Dermis blood vessel endothelial cell (primary cell): ENCODE measurements at regions not wholly inside any gene's neighbourhood (a gene's known extent, or its start where the extent isn't known, plus 50 kb on each side); places are given as distances from the start of the nearest gene placed in this dataset.
"Not testable (repeated sequence)": the region's sequence is repeated elsewhere in the genome, so short reads cannot be mapped to it uniquely, and the experiment has no call there.

Experiments
- DNase-seq: peaks from one replicate; pipeline ENCODE4 v3.0.0; 2010

DNA sequence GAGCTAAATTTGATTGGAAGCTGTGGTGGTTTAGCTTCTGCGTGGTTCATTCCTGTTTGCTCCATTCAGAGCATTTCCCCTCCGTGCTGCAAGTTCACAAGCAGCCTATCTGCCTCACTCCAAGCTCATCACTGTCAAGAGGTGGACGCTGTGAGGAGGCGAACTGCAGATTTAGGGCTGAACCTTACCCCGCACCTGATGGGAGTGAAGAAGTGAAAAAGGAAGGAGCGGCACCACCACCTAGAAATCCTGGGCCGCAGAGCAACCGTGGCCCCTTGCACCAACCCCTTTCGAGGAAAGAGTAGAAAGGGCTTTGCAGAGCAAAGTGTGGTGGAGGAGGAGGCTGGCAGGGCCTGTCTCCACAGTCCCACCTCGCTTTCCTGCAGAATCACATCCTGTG lies 117.4 kb downstream of the IER5 start:
- no peak for DNase-seq

DNA sequence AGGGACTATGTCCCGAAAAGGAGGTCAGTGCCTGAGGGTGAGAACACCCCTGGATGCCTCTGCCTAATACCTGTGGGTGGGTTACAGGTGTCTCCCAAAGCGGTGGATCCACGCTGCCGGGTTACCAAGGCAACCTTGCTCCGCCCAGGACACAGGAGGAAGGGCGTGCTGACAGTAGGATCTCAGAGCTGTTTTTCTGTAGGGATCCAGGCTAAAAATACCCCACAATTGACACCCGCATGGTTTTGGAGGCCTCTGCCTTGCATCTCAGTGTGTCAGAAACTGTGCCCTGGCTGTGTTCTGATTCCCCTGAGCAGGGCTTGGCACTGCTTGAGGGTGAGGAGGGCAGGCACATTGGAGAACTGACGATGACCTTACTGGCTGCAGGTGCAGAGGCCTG lies 118.0 kb downstream of the IER5 start:
- no peak for DNase-seq

DNA sequence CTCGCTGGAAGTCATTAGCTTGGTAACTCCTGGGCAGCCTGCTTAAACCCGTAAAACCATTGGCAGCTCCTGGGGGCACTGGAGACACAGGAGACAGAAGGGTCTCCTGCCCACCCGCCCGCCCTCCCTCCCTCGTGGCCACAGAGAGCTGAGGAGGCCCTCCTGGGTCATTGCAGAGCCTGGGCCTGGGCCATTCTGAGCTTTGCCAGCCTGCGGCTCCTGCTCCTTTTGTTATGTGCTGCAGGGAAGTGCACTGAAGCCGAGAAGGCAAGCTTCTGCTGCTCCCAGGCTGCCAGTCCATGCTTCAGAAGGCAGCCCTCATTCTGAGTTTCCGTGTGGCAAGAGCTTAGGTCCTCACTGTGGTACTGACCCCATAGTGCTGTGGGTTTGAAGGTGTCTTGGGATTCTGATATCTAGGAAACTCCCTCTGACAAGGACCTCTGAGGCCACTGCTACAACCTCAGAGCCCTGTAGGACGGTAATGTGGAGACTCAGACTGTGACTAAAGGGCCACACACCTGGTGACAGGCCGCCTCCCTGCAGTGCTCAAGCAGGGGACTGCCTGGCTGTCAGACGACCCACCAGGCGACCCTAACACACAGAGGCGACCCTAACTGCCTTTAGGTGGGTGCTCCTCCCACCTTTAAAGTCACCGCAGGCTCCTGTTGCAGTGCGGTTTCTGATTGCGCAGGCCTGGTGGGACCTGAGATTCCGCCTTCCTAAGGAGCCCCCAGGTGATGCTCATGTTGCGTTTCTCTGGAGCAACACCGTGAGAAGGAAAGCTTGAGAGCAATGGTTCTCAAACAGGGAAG lies 118.7 kb downstream of the IER5 start:
- no peak for DNase-seq

DNA sequence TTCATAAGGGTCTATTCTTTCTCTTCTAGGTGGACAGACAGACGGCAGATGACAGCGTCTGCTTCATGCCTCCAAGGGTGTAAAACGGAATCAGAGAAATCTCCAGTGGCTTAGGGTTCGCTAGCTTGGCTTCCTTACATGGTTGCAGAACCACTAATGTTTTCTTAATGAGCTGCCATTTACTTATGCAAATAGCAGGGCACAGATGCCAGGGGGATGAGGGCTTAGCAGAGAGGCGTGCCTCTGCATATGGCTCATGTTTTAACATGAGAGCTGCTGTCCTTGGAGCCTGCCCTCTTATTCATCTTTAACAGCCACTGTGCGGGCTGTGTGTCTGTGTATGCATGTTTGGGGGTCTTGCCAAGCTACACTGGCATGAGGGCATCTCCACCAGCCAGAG lies 119.6 kb downstream of the IER5 start:
- DNase-seq: no peak

DNA sequence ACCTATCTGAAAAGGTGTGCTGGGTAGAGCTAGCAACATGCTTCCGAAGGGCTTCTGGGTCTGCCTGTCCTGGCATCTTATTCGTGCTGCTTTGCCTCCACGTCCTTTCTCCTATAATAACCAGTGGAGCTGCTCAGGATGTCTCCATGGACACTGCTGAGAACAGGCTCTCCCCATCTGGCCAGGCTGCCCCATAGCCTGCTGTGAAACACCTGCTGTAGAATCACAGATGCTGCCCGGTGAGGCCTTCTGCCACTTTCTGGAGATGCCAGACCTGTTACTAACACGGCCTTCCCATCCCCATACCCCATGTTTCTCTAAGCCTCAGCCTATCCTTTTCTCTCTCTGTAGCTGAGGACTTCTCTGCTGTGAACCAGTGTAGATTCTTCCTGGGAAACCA lies 120.5 kb downstream of the IER5 start:
- DNase-seq: no peak

DNA sequence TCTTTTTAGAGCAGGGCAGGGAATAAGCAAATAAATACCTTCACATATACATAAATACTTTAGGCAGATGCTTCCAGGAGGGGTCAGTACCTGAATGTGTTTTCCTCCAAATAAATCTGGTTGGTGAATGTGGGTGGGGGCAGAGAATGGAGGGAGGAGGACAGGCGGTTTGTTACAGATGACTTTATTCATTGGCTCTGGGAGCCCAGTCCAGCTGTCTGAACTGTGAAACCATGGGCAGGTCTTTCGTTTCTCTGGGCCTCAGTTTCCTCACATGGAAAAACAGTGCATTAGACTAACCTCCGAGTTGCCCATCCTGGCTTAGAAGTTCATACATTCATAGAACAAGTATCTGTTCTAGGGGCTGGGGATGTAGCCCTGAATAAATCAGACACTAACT lies 124.6 kb downstream of the IER5 start:
- no peak for DNase-seq

DNA sequence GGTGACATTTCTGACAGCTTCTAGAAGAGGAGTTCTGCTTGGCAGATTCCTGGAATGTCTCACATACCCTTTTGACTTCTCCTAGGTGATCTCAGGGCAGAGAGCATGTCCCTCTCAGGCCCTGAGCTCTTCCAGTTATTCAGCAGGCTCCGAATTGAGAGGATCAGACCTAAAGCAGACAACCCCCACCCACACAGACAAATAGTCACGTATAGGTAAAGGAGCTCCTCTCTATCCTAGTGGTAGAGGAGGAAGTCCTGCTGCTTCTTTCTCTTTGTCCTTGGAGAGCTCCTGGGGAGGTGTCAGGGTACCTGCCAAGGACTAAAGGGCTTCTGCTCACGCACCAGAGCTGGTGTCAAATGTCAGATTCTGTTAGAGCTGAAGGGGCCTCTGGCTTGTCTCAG lies 128.1 kb downstream of the IER5 start:
- no peak for DNase-seq

DNA sequence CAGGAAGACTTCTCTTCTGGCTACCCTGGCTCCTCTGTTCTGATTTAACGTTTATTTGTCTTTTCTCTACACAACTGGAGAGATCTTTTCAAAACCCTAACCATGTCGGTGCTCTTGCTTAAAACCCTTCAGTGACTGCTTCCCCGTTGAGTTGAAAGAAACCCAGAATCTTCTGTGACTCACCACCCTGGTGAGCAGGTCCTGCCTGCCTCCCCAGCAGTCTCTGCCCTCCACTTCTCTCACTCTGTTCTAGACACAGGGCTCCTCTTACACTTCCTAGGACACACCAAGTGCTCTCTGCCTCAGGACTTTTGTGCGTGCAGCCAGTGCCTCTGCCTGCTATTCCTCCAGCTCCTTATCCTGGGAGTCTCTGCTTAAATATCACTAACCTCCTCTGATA lies 131.4 kb downstream of the IER5 start:
- no peak for DNase-seq

DNA sequence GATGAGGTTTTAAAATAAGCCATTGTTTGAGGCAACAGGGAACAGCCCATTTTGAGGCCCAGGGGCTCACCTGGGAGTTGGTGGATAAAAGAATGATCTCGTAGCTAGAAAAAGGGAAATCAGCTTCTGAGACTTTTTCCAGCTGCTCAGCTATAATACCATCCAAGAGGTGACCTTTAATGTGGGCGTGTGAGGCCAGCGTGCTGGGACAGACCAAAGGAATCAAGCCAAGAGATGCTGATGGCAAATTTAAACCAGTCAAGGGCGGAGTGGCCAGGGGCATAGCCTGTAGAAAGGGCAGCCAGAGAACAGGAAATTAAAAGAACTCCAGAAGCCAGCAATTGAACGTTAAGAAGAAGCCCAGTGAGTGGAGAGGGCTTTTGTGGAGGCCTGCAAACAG lies 132.6 kb downstream of the IER5 start:
- DNase-seq: no peak

DNA sequence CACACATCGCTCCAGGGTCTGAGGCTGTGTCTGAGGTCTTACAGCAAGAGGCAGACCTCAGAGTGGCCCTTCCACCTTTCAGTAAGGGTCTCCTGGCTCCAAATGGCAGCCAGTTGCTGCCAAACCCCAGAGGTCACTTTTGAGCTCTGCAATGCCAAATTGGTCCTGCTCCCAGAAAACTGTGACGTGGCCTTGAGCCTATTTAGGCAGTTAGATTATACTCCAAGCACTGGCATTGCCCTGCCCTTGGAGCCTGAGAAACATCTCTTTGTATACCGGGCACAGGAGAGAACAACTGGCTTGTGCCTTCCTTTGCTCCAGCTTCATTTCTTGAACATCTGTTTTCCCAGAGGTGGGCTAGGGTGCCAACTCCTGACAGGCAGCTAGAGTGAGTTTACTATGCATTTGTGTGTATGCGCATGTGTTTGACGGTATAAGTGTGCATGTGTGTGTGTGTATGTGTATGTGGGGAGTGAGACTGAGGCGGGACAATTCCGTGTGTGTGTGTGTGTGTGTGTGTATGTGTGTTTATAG lies 134.5 kb downstream of the IER5 start:
- no peak for DNase-seq

DNA sequence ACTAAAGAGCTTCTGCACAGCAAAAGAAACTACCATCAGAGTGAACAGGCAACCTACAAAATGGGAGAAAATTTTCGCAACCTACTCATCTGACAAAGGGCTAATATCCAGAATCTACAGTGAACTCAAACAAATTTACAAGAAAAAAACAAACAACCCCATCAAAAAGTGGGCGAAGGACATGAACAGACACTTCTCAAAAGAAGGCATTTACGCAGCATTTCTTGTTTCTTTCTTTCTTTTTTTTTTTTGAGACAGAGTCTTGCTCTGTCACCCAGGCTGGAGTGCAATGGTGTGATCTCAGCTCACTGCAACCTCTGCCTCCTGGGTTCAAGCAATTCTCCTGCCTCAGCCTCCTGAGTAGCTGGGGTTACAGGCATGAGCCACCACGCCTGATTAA lies 138.2 kb downstream of the IER5 start:
- not testable (repeated sequence) for DNase-seq

DNA sequence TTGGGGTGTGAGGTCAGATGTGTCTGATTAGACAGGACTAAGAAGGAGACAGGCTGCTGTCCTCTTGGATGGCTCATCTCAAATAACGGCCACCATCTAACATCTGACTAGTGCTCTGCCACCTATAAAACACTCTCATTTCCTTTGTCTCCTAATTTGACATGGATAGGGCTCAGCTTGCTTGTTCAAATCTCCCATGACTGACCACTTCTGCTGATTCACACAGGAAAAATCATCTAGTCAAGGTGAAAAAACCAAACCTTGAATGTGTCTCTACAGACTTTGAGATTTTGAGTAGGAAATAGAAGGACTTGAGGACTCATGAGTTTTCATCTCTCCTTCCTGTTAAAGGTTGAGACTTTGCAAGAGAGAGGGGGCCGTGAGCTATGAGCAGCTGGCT lies 150.6 kb downstream of the IER5 start:
- DNase-seq: no peak

DNA sequence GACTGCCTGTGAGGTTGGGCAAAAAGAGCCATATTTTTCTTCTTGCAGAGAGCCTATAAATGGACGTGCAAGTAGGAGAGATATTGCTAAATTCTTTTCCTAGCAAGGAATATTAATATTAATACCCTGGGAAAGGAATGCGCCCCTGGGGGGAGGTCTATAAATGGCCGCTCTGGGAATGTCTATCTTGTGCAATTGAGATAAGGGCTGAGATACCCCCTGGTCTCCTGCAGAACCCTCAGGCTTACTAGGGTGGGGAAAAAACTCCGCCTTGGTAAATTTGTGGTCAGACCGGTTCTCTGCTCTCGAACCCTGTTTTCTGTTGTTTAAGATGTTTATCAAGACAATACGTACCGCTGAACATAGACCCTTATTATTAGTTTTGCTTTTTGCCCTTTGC lies 157.8 kb downstream of the IER5 start:
- not testable (repeated sequence) for DNase-seq

DNA sequence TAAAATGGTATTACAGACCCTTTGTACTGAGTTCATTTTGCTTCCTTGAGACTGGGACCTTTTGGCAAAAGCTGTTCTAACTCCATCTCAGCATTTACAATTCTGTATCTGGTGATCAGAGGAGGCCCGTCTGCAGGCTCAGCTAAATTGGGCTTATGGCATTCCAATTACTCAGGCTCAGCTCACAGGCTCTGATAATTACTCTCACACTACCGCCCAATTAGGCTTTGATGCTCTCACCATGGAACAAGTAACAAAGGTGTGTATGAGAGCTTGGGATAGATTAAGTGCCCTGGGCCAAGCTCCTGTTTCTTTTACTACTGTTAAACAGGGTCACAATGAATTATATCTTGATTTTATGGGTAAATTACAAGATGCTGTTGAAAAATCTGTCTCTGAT lies 159.9 kb downstream of the IER5 start:
- DNase-seq: not testable (repeated sequence)

DNA sequence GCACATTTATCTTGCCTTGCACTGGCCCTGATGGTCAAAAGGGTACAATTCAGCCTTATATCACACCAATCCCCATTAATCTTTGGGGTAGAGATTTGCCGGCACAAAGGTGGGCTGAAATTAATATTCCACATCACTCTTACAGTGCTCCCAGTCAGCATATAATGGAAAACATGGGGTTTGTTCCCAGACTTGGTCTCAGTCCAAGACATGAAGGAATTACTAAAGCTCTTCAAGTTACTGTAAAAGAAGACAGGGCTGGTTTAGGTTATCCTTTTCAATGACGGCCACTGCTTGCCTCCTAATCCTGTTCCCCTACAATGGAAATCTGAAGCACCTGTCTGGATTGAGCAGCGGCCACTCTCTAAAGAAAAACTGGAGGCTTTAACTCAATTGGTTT lies 160.7 kb downstream of the IER5 start:
- no peak for DNase-seq

DNA sequence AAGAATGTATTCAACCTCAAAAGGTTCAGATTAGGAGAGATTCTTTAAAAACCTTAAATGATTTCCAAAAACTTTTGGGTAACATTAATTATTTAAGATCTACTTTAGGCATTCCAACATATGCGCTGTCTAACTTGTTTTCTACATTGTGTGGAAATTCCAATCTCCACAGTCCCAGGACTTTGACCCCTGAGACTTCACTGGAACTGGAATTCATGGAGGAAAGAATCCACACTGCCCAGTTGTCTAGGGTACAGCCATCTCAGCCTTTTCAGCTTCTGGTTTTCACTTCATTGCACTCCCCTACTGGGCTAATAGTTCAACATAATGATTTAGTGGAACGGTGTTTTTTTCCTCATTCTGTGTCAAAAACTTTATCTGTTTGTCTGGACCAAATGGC lies 161.5 kb downstream of the IER5 start:
- DNase-seq: no peak

DNA sequence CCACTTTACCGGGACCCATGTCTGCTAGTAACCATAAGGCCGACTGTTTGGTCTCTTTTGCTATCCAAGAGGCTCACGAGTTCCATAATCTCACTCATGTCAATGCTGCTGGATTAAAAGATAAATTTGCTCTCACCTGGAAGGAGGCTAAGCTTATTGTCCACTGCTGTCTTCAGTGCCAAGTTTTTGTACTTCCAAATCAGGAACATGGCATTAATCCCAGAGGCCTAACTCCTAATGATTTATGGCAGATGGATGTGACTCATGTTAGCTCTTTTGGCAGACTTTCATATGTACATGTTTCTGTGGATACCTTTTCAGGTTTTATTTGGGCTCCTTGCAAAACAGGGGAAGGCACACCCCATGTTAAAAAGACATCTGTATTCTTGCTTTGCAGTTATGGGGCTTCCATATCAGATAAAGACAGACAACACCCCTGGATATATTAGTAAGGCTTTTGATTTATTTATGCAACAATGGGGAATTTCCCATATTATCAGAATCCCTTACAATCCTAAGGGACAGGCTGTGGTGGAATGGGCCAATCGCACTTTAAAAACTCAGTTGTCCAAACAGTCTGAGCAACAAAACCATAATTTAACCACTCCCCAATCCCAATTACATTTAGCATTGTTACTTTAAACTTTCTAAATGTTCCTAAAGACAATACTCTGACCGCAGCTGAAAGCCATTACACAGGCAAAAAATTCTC lies 162.7 kb downstream of the IER5 start:
- DNase-seq: peak; percentile 82

DNA sequence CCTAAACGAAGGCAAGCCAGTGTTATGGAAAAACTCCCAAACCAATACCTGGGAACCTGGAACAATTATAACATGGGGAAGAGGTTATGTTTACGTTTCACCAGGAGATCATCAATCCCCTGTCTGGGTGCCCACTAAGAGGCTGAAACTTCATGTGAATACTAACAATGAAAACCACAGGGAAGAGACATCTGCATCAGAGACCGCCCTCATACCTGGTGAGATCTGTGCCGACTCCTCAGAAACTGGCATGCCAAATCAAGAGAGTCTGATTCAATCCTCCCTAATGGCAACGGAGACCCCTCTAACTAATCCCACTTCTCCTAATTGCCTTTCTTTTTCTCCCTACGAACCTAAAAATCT lies 163.2 kb downstream of the IER5 start:
- DNase-seq: no peak

DNA sequence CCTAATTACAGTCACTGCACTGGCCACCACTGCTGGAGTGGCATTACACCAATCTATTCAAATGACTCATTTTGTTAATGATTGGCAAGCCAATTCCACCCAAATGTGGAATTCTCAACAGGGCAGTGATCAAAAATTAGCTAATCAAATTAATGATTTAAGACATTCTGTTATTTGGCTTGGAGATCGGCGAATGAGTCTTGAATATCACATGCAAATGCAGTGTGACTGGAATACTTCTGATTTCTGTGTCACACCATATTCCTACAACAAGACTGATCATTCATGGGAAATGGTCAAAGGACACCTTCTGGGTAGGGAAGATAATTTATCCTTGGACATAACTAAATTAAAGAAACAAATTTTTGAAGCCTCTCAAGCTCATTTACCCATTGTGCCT lies 165.1 kb downstream of the IER5 start:
- not testable (repeated sequence) for DNase-seq

DNA sequence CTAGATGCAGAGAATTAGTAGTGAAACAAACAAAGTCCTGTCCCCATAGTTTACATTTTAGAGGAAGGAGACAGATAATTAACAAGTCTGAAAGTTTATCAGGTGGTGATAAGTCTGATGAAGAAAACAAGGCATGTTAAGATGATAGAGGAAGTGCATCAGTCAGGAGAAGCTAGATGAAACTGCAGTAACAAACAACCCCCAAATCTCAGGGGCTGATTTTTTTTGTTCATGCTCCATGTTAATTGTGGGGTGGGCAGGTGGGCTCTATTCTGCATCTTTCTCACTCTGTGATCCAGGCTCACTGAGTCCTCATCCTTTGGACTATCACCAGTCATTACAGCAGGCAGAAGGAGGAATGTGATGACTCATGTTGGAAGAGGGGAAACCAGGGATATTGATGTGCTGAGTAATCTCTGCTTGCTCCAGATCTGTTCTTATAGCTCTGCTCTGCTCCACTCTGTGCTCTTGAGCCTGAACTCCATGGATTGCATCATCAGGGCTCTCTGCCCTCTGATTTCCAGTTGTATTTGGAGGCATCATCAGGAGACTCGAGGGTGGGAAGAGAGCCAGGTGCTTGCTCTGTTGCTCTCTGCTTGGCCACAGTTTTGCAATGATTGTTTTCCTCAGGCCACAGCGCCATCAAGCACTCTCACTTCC lies 166.9 kb downstream of the IER5 start:
- DNase-seq: peak; percentile 88

DNA sequence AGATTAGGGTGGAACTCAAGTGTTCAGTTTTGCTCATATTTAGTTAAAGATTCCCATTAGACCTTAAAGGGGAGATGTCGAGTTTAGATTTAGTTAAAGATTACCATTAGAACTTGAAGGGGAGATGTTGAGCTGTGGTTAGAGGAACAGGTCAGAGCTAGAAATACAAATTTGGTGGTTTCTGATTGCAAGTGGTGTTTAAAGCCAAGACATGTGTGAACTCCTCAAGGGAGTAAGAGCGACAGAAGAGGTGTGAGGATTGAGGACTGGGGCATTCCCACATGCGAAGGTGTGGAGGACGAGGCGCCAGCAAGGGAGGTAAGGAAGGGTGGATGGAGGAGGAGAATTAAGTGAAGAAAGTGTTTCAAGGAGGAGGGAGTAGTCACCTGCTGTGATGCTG lies 168.6 kb downstream of the IER5 start:
- DNase-seq: no peak

DNA sequence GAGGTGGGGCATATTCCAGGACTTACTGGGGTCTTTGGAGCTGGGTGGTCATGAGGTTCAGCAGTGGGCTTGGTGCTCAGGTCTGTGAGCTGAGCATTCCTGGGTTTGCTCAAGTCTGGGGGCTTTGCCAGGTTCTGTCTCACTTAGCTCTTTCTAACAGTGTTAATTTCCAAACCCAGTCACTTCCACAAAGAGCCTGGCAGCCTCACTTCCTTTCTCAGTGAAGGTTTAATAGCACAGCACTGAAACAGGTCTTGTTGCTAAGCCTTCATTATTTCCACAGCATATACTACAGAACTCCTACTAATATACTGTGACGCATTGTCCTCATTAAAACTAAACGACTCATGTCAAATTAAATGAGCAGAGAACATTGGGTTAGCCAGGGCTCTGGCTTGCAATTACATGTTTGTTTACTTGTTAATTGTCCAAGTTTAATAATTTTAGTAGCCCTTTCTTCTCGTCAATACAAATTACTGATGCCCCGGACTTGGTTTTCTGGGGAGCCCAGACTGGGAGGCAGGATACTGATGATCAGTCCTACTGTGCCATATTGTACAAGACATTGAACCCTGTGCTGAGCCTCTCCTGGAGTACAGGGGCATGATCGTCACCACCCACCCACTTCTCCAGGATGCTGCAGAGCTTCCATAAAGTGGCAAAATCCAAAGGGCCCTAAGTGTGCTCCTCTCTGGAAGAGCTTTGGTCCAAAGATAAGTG lies 170.7 kb downstream of the IER5 start:
- DNase-seq: no peak

DNA sequence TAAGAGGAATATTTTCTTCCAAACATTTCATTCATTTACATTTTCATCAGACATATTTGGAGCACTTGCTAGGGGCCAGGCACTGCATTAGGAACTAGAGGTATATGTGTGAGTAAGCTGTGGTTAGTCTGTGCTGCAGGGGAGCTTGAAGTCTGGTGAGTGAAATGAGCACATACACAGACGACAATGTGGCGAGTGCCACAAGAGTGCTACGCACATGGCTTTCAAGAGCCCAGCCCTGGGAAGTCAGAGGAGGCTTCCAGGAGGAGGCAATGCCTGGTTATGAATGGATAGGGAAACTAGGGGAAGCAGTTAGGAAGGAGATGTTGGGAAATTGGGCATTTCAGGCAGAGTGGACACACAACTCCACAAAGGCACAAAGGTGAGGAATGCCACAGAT lies 171.8 kb downstream of the IER5 start:
- DNase-seq: no peak
